GM12801 (cell line): ENCODE measurements at regions not wholly inside any gene's neighbourhood (a gene's known extent, or its start where the extent isn't known, plus 50 kb on each side); places are given as distances from the start of the nearest gene placed in this dataset.

ENCODE experiments used
- TF ChIP-seq, protein P1 (sequence below): IDR thresholded peaks from one replicate; pipeline ENCODE4 v1.5.1; 2011; ENCODE audit warnings: control low read depth; ENCODE audit not compliant: insufficient read length; ENCODE audit errors: extremely low read depth

DNA sequence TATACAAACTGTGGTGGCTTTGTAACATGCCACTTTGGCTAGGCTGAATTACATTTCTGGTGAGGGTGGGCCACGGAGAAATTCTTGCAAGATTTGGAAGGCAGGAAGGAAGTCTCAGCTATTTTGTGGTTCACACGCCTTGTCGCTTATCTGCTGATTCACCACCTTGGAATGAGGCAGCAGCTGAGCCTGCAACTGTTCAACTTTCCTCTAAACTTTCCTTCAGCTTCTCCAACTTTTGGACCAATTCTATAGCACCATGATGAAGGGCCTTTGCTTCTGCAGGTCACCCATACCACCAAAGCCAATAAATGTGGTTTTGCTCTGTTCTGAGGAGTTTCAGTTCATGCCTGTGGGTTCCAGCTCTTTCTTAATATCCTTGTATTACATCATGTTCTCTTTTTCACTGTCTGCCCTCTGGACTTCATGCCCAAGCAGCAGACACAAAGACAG is 337.6 kb upstream of the SNX7 start:
- TF ChIP-seq, protein P1, sequence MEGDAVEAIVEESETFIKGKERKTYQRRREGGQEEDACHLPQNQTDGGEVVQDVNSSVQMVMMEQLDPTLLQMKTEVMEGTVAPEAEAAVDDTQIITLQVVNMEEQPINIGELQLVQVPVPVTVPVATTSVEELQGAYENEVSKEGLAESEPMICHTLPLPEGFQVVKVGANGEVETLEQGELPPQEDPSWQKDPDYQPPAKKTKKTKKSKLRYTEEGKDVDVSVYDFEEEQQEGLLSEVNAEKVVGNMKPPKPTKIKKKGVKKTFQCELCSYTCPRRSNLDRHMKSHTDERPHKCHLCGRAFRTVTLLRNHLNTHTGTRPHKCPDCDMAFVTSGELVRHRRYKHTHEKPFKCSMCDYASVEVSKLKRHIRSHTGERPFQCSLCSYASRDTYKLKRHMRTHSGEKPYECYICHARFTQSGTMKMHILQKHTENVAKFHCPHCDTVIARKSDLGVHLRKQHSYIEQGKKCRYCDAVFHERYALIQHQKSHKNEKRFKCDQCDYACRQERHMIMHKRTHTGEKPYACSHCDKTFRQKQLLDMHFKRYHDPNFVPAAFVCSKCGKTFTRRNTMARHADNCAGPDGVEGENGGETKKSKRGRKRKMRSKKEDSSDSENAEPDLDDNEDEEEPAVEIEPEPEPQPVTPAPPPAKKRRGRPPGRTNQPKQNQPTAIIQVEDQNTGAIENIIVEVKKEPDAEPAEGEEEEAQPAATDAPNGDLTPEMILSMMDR: no peak

DNA sequence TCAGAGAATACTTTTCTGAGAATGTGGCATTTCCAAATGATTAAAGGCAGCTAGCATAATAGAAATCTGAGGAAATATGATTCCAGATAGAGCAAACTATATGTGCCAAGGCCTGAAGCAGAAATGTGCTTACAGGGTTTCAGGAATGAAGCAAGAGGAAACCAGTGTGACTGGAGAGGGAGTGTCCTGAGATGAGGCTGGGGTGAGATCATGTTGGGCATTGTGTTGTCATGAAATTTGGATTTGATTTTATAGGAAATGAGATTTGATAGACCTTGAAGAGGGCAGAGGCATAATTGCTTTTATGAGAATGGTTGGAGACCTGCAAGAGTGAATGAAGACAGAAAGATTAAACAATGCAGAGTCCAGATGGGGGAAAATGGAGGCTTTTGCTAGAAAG is 338.1 kb upstream of the SNX7 start:
- TF ChIP-seq, protein P1: no peak

DNA sequence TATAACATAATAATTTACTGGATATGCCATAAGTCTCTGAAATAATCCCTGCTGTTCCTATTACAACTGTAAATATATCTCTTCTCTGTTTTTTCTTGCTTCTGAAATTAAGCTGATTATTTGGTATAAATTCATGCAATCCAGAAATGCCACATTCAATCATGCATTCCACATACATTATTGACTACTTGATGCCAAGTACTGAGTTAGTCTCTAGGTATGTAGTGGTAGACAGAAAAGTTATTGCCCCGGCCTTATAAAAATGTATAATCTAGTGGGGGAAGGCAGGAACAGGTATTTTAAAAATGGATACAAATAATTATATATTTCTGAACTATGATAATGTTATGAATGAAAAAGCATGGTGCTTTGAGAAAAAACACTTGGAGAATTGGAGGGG is 338.6 kb upstream of the SNX7 start:
- TF ChIP-seq, protein P1: no peak

DNA sequence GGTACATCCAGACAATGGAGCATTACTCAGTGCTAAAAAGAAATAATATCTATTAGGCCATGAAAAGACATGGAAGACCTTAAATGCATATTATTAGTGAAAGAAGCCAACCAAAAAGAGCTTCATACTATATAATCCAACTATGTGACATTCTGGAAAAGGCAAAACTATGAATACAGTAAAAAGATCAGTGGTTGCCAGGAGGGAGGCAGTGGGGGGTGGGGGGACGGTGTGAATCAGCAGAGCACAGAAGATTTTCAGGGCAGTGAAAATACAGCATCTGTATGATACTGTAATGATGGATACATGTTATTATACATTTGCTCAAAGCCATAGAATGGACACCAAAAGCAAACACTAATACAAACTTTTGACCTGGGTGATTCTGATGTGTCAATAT is 339.4 kb upstream of the SNX7 start:
- TF ChIP-seq, protein P1: no peak

DNA sequence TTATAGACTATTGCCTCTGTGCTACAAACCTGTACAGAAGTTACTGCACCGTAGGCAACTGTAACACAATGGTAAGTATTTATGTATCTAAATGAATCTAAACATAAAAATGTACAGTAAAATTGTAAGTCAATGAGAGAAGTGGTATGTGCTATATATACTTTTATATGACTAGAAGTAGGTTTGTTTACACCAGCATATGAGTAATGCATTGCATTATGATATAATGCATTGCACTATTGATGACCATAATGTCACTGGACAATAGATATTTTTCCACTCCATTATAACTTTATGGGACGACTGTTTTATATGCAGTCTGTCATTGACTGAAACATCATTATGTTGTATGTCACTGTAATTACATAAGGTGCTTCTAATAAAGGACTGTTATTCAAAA is 340.3 kb upstream of the SNX7 start:
- TF ChIP-seq, protein P1: no peak

DNA sequence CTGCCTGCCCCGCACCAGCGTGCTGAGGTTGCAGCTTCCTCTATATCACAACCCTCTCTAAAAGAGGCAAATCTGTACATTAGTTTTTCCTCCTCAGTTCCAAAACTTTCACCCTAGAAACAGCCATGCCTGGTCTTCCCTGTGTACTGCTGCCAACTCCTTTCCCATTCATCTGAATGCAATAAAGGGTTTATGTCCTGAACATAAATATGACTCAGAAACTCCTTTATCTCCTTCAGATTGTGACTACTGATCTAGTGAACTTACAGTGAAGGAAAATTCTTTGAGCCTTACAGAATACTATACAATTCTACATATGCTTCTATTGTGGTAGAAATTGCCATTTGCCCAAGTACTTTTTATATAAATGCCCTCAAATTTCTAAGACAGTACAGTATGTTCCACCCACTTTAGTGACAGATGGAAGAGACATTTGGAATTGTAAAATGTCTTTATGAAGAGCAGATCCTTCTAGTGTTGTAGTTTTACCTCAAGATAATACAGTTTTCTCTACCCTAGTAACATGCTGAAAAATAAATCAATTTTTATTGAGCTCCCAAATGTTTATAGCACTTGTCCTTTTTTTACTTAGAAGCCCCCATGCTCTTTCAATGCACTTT is 345.1 kb upstream of the SNX7 start:
- TF ChIP-seq, protein P1: no peak

DNA sequence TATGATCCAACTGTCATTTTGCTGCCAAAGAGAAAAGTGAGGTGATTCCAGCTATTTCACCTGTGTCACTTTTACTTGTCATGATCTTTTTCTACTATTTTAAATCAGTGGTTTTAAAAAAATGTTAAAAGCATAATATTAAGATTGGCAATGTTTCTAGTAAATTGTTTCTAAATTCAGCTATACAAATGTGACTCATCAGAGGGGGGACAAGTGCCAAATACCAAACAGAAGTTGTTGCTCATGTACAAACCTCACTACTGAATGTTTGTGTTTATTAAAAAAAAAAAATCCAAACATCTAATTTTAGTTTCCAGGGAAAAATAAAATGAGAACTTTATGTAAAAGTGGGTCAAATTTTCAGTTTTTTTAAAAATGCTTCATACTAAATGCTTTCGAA is 346.2 kb upstream of the SNX7 start:
- TF ChIP-seq, protein P1: no peak
